ENCODE measurements at regions not wholly inside any gene's neighbourhood (a gene's known extent, or its start where the extent isn't known, plus 50 kb on each side); places are given as distances from the start of the nearest gene placed in this dataset.

GRCh38 chr2:37842732-37843440, 82.2 kb upstream of the RMDN2 start:
- DNase-seq: no peak

- DNase-seq: no peak
These were observed 81.5 kb upstream of the RMDN2 start for GRCh38 chr2:37843556-37843955.

- DNase-seq: no peak
These were observed 78.9 kb upstream of the RMDN2 start for GRCh38 chr2:37846207-37846606.

- DNase-seq: no peak
These were observed 77.3 kb upstream of the RMDN2 start for GRCh38 chr2:37847792-37848191.

GRCh38 chr2:37848451-37848850, 76.6 kb upstream of the RMDN2 start:
- DNase-seq: no peak

GRCh38 chr2:37849911-37850310, 75.2 kb upstream of the RMDN2 start:
- DNase-seq: no peak

- DNase-seq: no peak
These were observed 73.7 kb upstream of the RMDN2 start for GRCh38 chr2:37851428-37851827.

GRCh38 chr2:37851828-37852584, 73.1 kb upstream of the RMDN2 start:
- DNase-seq: no peak

- no peak for DNase-seq
These were observed 72.5 kb upstream of the RMDN2 start for GRCh38 chr2:37852585-37853014.

- no peak for DNase-seq
These were observed 70.3 kb upstream of the RMDN2 start for GRCh38 chr2:37854676-37855282.

- no peak for DNase-seq
These were observed 69.6 kb upstream of the RMDN2 start for GRCh38 chr2:37855283-37856041.

- DNase-seq: no peak
These were observed 68.9 kb upstream of the RMDN2 start for GRCh38 chr2:37856101-37856751.

GRCh38 chr2:37857575-37858399, 67.3 kb upstream of the RMDN2 start:
- DNase-seq: no peak

- no peak for DNase-seq
These were observed 66.7 kb upstream of the RMDN2 start for GRCh38 chr2:37858400-37858711.

GRCh38 chr2:37858725-37859267, 66.3 kb upstream of the RMDN2 start:
- no peak for DNase-seq

GRCh38 chr2:37862620-37863019, 62.5 kb upstream of the RMDN2 start:
- DNase-seq: no peak

GRCh38 chr2:37864217-37864616, 60.9 kb upstream of the RMDN2 start:
- no peak for DNase-seq

- no peak for DNase-seq
These were observed 59.4 kb upstream of the RMDN2 start for GRCh38 chr2:37865640-37866039.

GRCh38 chr2:37866171-37866934, 58.7 kb upstream of the RMDN2 start:
- DNase-seq: no peak

GRCh38 chr2:37867166-37867565, 57.9 kb upstream of the RMDN2 start:
- DNase-seq: no peak

GRCh38 chr2:37868866-37869265, 56.2 kb upstream of the RMDN2 start:
- no peak for DNase-seq
